GM13977 (cell line): ENCODE measurements at regions not wholly inside any gene's neighbourhood (a gene's known extent, or its start where the extent isn't known, plus 50 kb on each side); places are given as distances from the start of the nearest gene placed in this dataset.

Source experiments
- DNase-seq: peaks from one replicate; pipeline ENCODE4 v3.0.0; 2012; ENCODE audit warnings: low spot score
- CTCF ChIP-seq: IDR thresholded peaks from 2 replicates; pipeline ENCODE4 v1.5.1; 2012; ENCODE audit warnings: mild to moderate bottlenecking, control low read depth; ENCODE audit not compliant: insufficient read depth; ENCODE audit errors: extremely low read depth, missing control alignments
- in situ Hi-C: fragments of 300-500 bp; cut with MboI; formaldehyde crosslinking; loops from one replicate; pipeline ENCODE4 v1.12.0; 2022; ENCODE audit warnings: low sequenced_read_pairs, low pct_unique_long_range_greater_than_20kb, mixed read lengths, inconsistent platforms; ENCODE audit not compliant: unreplicated experiment

GRCh38 chr17:79508291-79508716 lies 102.5 kb downstream of the RBFOX3 start:
- in situ Hi-C loops, result no loop called here

GRCh38 chr17:79506955-79507354 lies 103.9 kb downstream of the RBFOX3 start:
- DNase-seq, result no peak
- in situ Hi-C loops, result no loop called here
- no peak for TF ChIP-seq CTCF

More at GRCh38 chr17:79508291-79508716, 102.5 kb downstream of the RBFOX3 start:
- no peak for DNase-seq
- no peak for TF ChIP-seq CTCF

- in situ Hi-C loops, result no loop called here
- DNase-seq, result no peak
Measured at GRCh38 chr17:79506150-79506870, 104.5 kb downstream of the RBFOX3 start.

GRCh38 chr17:79505199-79505598 lies 105.7 kb downstream of the RBFOX3 start:
- in situ Hi-C loops, result no loop called here
- TF ChIP-seq CTCF, result no peak
- DNase-seq, result no peak

More at GRCh38 chr17:79506150-79506870, 104.5 kb downstream of the RBFOX3 start:
- TF ChIP-seq CTCF, result no peak

- in situ Hi-C loops, result no loop called here
- no peak for DNase-seq
- no peak for TF ChIP-seq CTCF
Measured at GRCh38 chr17:79504181-79504605, 106.7 kb downstream of the RBFOX3 start.

GRCh38 chr17:79503126-79503839 lies 107.6 kb downstream of the RBFOX3 start:
- TF ChIP-seq CTCF, result no peak
- in situ Hi-C loops, result no loop called here
- DNase-seq, result no peak
